GM21717 (cell line): ENCODE measurements at regions not wholly inside any gene's neighbourhood (a gene's known extent, or its start where the extent isn't known, plus 50 kb on each side); places are given as distances from the start of the nearest gene placed in this dataset.

Experiments used
- ATAC-seq: cut with Tn5 transposase; IDR thresholded peaks from one replicate; pipeline ENCODE4 v1.9.1; 2021; ENCODE audit warnings: mild to moderate bottlenecking, moderate library complexity; ENCODE audit not compliant: unreplicated experiment

- no peak for ATAC-seq
Measured at GRCh38 chr10:61159253-61159652, 215.3 kb upstream of the RHOBTB1 start.

- no peak for ATAC-seq
Measured at GRCh38 chr10:61157182-61157581, 213.2 kb upstream of the RHOBTB1 start.

- no peak for ATAC-seq
Measured at GRCh38 chr10:61153771-61154170, 209.8 kb upstream of the RHOBTB1 start.

- no peak for ATAC-seq
Measured at GRCh38 chr10:61151059-61151458, 207.1 kb upstream of the RHOBTB1 start.

- no peak for ATAC-seq
Measured at GRCh38 chr10:61148451-61148850, 204.5 kb upstream of the RHOBTB1 start.

GRCh38 chr10:61142987-61143386 lies 199.0 kb upstream of the RHOBTB1 start:
- ATAC-seq: no peak

GRCh38 chr10:61140765-61141392 lies 196.9 kb upstream of the RHOBTB1 start:
- ATAC-seq: peak; percentile 64

GRCh38 chr10:61139592-61139953 lies 195.6 kb upstream of the RHOBTB1 start:
- ATAC-seq: no peak

GRCh38 chr10:61138708-61139591 lies 195.0 kb upstream of the RHOBTB1 start:
- no peak for ATAC-seq

GRCh38 chr10:61136139-61136538 lies 192.2 kb upstream of the RHOBTB1 start:
- no peak for ATAC-seq

- ATAC-seq: peak; percentile 96
Measured at GRCh38 chr10:61135276-61135721, 191.3 kb upstream of the RHOBTB1 start.

GRCh38 chr10:61130366-61130765 lies 186.4 kb upstream of the RHOBTB1 start:
- ATAC-seq: no peak

- no peak for ATAC-seq
Measured at GRCh38 chr10:61128196-61128595, 184.2 kb upstream of the RHOBTB1 start.

GRCh38 chr10:61125560-61126170 lies 181.7 kb upstream of the RHOBTB1 start:
- peak; percentile 71 for ATAC-seq

- ATAC-seq: no peak
Measured at GRCh38 chr10:61124756-61125530, 181.0 kb upstream of the RHOBTB1 start.

- ATAC-seq: peak; percentile 76
Measured at GRCh38 chr10:61120805-61121204, 176.8 kb upstream of the RHOBTB1 start.

- ATAC-seq: no peak
Measured at GRCh38 chr10:61119573-61119972, 175.6 kb upstream of the RHOBTB1 start.

- no peak for ATAC-seq
Measured at GRCh38 chr10:61115897-61116296, 171.9 kb upstream of the RHOBTB1 start.

GRCh38 chr10:61112771-61113170 lies 168.8 kb upstream of the RHOBTB1 start:
- ATAC-seq: no peak

GRCh38 chr10:61110936-61111335 lies 167.0 kb upstream of the RHOBTB1 start:
- no peak for ATAC-seq

- no peak for ATAC-seq
Measured at GRCh38 chr10:61110188-61110844, 166.3 kb upstream of the RHOBTB1 start.
